Esophagus squamous epithelium (tissue), 5 donors: ENCODE measurements at regions not wholly inside any gene's neighbourhood (a gene's known extent, or its start where the extent isn't known, plus 50 kb on each side); places are given as distances from the start of the nearest gene placed in this dataset.
"Not testable (repeated sequence)": the region's sequence is repeated elsewhere in the genome, so short reads cannot be mapped to it uniquely, and the experiment has no call there.

Experiments used
- DNase-seq: peaks from one replicate; lab custom pipeline; 2025; lab: John Stamatoyannopoulos, UW
- H3K27ac ChIP-seq, 4 donors: fragments of 200-600 bp; sonication (generic); one replicate each; pipeline ENCODE4 v1.5.1; 2016 to 2019; ENCODE audit warnings: mild to moderate bottlenecking in 1 of 4
- H3K27me3 ChIP-seq, 4 donors: fragments of 200-600 bp; sonication (generic); 1 replicate in 3 of 4; 2 replicates in 1 of 4; pipeline versions ENCODE4 v1.5.1 to v1.6.0; 2017 to 2021; ENCODE audit warnings: antibody characterized with exemption in 1 of 4
- H3K36me3 ChIP-seq, 3 donors: fragments of 200-600 bp; sonication (generic); one replicate each; pipeline ENCODE4 v1.5.1; 2016 to 2019
- H3K4me1 ChIP-seq, 3 donors: fragments of 200-600 bp; sonication (generic); one replicate each; pipeline ENCODE4 v1.5.1; 2017 to 2019
- H3K4me3 ChIP-seq, 4 donors: fragments of 200-600 bp; sonication (generic); 1 replicate in 3 of 4; 2 replicates in 1 of 4; pipeline ENCODE4 v1.5.1; 2016 to 2019; ENCODE audit warnings: mild to moderate bottlenecking in 2 of 4, moderate library complexity in 1 of 4
- H3K9me3 ChIP-seq, 3 donors: fragments of 200-600 bp; sonication (generic); one replicate each; pipeline ENCODE4 v1.5.1; 2016 to 2019
- CTCF ChIP-seq, 6 experiments: fragments of 450-650 bp in 4 of 6; fragments of 200-600 bp in 2 of 6; sonication (generic) in 2 of 6; IDR thresholded peaks; one replicate each; pipeline ENCODE4 v1.5.1; 2016 to 2019; ENCODE audit warnings: antibody characterized with exemption in 6 of 6, mild to moderate bottlenecking in 4 of 6, moderate library complexity in 4 of 6
- POLR2A ChIP-seq, 4 donors: fragments of 450-650 bp; IDR thresholded peaks; one replicate each; pipeline ENCODE4 v1.6.1; 2017; ENCODE audit warnings: antibody characterized with exemption in 4 of 4, mild to moderate bottlenecking in 4 of 4, moderate library complexity in 3 of 4
- WGBS, 2 donors: methylation state at CpG; one replicate each; pipeline ENCODE4 v1.1.5; 2018; 5-methylcytosine and 5-hydroxymethylcytosine counted together
- intact Hi-C: fragments of 100-400 bp; cut with DNase I; formaldehyde crosslinking; loops from one replicate; pipeline ENCODE4 v1.15.0; 2022
- donor health status: DM: yes; HTN: yes; CAD: no.

- H3K27me3 ChIP-seq = no peaks in the 10 kb centered on the region
- WGBS, 2 donors = 55 to 72% methylated on average over 6 of the region's 6 CpGs
- no peak overlapping the region for H3K27ac ChIP-seq
- no peak overlapping the region for H3K4me3 ChIP-seq
- no peaks in the 10 kb centered on the region for H3K9me3 ChIP-seq
- TF ChIP-seq CTCF (IDR thresholded peaks at IDR 0.05) (no peak), POLR2A (IDR thresholded peaks at IDR 0.05) (no peak)
- peaks cover 0 to 18% (median 7%) of the 10 kb centered on the region in 3 donors for H3K4me1 ChIP-seq
- DNase-seq = no peak
- H3K36me3 ChIP-seq = no peaks in the 10 kb centered on the region
- intact Hi-C loops = no loop called here
Observed at GRCh38 chr1:244296447-244296846, 155.3 kb downstream of the ADSS2 start.

- TF ChIP-seq POLR2A (IDR thresholded peaks at IDR 0.05) (no peak), CTCF (IDR thresholded peaks at IDR 0.05) (no peak)
- H3K4me3 ChIP-seq = no peak overlapping the region
- intact Hi-C loops = no loop called here
- H3K27ac ChIP-seq = no peak overlapping the region
- WGBS, 2 donors = 87 to 91% methylated on average over 3 of the region's 3 CpGs
- H3K36me3 ChIP-seq = no peaks in the 10 kb centered on the region
- DNase-seq = no peak
- H3K27me3 ChIP-seq = no peaks in the 10 kb centered on the region
- H3K4me1 ChIP-seq = peaks cover 0 to 18% (median 7%) of the 10 kb centered on the region in 3 donors
- no peaks in the 10 kb centered on the region for H3K9me3 ChIP-seq
Observed at GRCh38 chr1:244297087-244297486, 154.6 kb downstream of the ADSS2 start.

- WGBS, 2 donors = 82 to 87% methylated on average over 7 of the region's 7 CpGs
- intact Hi-C loops = no loop called here
- DNase-seq = no peak
Observed at GRCh38 chr1:244297616-244298015, 154.1 kb downstream of the ADSS2 start.

GRCh38 chr1:244300029-244300375, 151.7 kb downstream of the ADSS2 start:
- not testable (repeated sequence) for DNase-seq, H3K9me3 ChIP-seq, H3K27me3 ChIP-seq, H3K36me3 ChIP-seq
- 91 to 94% methylated on average over 12 of the region's 12 CpGs for WGBS, 2 donors
- intact Hi-C loops = loop anchor here (10.0 kb wide), 1 partner anchor 155 kb away; the partner anchor contains the start of gene ADSS2
- Histone ChIP-seq H3K4me1 (peaks cover 0 to 40% (median 22%) of the 10 kb centered on the region in 3 donors), H3K4me3 (peak overlapping the region; percentile 26 to 66 (median 45)), H3K27ac (peak overlapping the region; percentile 73 to 86 (median 82))

More at GRCh38 chr1:244297616-244298015, 154.1 kb downstream of the ADSS2 start:
- H3K4me3 ChIP-seq = no peak overlapping the region
- TF ChIP-seq CTCF (IDR thresholded peaks at IDR 0.05) (no peak), POLR2A (IDR thresholded peaks at IDR 0.05) (no peak)
- no peak overlapping the region for H3K27ac ChIP-seq
- no peaks in the 10 kb centered on the region for H3K36me3 ChIP-seq
- no peaks in the 10 kb centered on the region for H3K9me3 ChIP-seq
- H3K27me3 ChIP-seq = no peaks in the 10 kb centered on the region
- peaks cover 0 to 24% (median 7%) of the 10 kb centered on the region in 3 donors for H3K4me1 ChIP-seq

DNA sequence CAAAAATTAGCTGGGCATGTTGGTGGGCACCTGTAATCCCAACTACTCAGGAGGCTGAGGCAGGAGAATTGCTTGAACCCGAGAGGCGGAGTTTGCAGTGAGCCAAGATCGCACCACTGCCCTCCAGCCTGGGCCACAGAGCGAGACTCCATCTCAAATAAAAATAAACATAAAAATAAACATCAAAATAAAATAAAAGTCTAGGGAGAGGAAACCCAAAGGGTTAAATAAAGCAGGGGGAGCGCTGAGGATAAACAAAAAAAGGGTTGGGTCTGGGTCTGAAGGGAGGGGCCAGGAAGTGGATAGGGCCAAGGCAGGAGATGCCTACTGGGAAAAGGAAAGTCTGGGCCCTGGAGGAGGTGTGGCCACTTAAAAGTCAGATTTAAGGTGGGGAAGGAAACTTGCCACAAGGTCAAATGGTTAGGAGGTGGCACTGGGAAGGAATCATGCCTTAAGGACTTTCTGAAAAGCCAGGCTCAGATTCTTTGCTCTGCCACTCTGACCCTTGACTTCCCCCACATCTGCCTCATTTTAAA, 150.0 kb downstream of the ADSS2 start:
- no peaks in the 10 kb centered on the region for H3K27me3 ChIP-seq

More for the DNA sequence above, 150.0 kb downstream of the ADSS2 start:
- Histone ChIP-seq H3K4me3 (no peak overlapping the region), H3K4me1 (peaks cover 0 to 40% (median 22%) of the 10 kb centered on the region in 3 donors), H3K9me3 (no peaks in the 10 kb centered on the region), H3K27ac (no peak overlapping the region), H3K36me3 (no peaks in the 10 kb centered on the region)
- no peak for DNase-seq
- TF ChIP-seq POLR2A (IDR thresholded peaks at IDR 0.05) (no peak), CTCF (IDR thresholded peaks at IDR 0.05) (no peak)
- WGBS, 2 donors = 93 to 96% methylated on average over 5 of the region's 5 CpGs
- intact Hi-C loops = loop anchor here (10.0 kb wide), 1 partner anchor 153 kb away; the partner anchor contains the start of gene ADSS2
